HG03175 (cell line): ENCODE measurements at regions not wholly inside any gene's neighbourhood (a gene's known extent, or its start where the extent isn't known, plus 50 kb on each side); places are given as distances from the start of the nearest gene placed in this dataset.

Experiments
- ATAC-seq: cut with Tn5 transposase; IDR thresholded peaks from one replicate; pipeline ENCODE4 v1.9.1; 2021; ENCODE audit warnings: mild to moderate bottlenecking, moderate library complexity; ENCODE audit not compliant: unreplicated experiment

GRCh38 chr17:56648321-56648720 is 54.8 kb downstream of the NOG start:
- ATAC-seq = no peak

- no peak for ATAC-seq
These were observed 55.3 kb downstream of the NOG start for GRCh38 chr17:56648806-56649205.

- ATAC-seq = no peak
These were observed 59.1 kb downstream of the NOG start for GRCh38 chr17:56652628-56653027.

- peak; percentile 60 for ATAC-seq
These were observed 60.4 kb downstream of the NOG start for GRCh38 chr17:56653877-56654276.

GRCh38 chr17:56656701-56657327 is 63.3 kb downstream of the NOG start:
- no peak for ATAC-seq

- no peak for ATAC-seq
These were observed 65.1 kb downstream of the NOG start for GRCh38 chr17:56658648-56659047.

GRCh38 chr17:56659622-56660021 is 66.1 kb downstream of the NOG start:
- no peak for ATAC-seq

- no peak for ATAC-seq
These were observed 68.4 kb downstream of the NOG start for GRCh38 chr17:56661906-56662305.

GRCh38 chr17:56665864-56666263 is 72.4 kb downstream of the NOG start:
- no peak for ATAC-seq

- no peak for ATAC-seq
These were observed 74.5 kb downstream of the NOG start for GRCh38 chr17:56667925-56668458.

GRCh38 chr17:56672195-56672594 is 78.7 kb downstream of the NOG start:
- no peak for ATAC-seq

- ATAC-seq = no peak
These were observed 81.0 kb downstream of the NOG start for GRCh38 chr17:56674401-56674925.

GRCh38 chr17:56675876-56676660 is 82.6 kb downstream of the NOG start:
- no peak for ATAC-seq

- ATAC-seq = no peak
These were observed 83.3 kb downstream of the NOG start for GRCh38 chr17:56676810-56677209.

GRCh38 chr17:56678249-56679114 is 85.0 kb downstream of the NOG start:
- ATAC-seq = no peak

GRCh38 chr17:56679115-56679776 is 85.7 kb downstream of the NOG start:
- no peak for ATAC-seq

GRCh38 chr17:56679777-56680422 is 86.4 kb downstream of the NOG start:
- no peak for ATAC-seq

GRCh38 chr17:56680676-56681075 is 87.2 kb downstream of the NOG start:
- no peak for ATAC-seq

- peak; percentile 72 for ATAC-seq
These were observed 88.2 kb downstream of the NOG start for GRCh38 chr17:56681561-56682266.
